HG02885 (cell line): ENCODE measurements at regions not wholly inside any gene's neighbourhood (a gene's known extent, or its start where the extent isn't known, plus 50 kb on each side); places are given as distances from the start of the nearest gene placed in this dataset.
"Not testable (repeated sequence)": the region's sequence is repeated elsewhere in the genome, so short reads cannot be mapped to it uniquely, and the experiment has no call there.

ENCODE experiments used
- ATAC-seq: cut with Tn5 transposase; IDR thresholded peaks from one replicate; pipeline ENCODE4 v1.9.1; 2021; ENCODE audit warnings: mild to moderate bottlenecking; ENCODE audit not compliant: unreplicated experiment, poor library complexity

DNA sequence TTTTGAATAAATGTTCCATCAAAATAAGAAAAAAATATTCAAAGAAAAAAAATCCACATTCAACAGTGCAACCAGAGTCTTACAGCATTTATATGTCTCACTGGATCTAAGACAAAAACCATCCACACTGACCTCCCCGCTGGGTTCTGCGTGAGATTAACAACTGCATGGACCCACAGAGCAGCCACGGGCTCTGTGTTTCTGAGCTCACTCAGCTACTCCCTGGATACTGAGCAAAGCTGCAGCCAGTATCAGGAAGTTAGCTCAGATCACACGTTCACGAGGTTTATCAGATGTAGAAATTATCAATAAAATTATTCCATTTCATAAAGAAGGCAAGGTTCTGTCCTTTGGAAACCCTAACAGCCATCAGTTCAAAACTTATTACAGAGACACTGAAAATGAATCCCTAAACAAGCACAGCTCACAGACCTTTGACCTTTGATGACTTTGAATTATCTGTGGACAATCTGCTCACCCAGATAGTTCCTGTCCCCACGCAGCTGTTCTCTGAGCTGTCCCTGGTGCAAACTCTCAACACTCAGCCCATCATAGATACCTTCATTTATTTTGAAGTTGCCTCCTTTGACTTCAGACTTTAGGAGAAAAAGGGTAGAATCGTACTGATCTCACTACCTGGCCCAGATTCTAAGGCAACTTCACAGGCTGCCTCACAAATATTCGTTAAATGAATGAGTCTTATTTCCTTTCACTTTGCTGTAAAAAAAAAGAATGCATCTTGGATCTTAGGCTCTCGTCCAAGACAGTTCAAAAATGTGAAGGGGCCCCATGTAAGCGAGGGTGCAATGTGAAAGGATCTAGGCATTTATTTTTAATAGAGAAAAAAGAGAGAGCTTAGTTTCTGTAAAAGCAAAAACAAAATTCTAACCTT is 67.7 kb upstream of the SVIL start:
- ATAC-seq: no peak

DNA sequence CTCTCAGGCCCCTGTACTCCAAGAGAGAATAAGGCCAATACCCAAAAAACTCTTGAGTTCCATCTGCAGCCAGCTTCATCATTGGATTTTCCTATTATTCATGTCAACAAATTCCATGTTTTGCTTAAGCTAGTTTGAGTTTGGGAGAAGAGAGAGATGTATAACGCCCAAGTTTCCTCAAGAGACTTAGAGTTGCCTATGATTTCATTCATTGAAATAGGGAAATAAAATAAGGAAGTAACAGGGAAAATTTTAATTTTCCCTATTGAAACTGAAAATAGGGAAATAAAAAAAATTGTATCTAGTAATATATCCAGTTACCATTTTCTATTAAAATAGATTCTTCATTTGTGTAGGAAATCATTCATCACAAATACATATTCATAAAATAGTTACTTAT is 66.5 kb upstream of the SVIL start:
- ATAC-seq: no peak

DNA sequence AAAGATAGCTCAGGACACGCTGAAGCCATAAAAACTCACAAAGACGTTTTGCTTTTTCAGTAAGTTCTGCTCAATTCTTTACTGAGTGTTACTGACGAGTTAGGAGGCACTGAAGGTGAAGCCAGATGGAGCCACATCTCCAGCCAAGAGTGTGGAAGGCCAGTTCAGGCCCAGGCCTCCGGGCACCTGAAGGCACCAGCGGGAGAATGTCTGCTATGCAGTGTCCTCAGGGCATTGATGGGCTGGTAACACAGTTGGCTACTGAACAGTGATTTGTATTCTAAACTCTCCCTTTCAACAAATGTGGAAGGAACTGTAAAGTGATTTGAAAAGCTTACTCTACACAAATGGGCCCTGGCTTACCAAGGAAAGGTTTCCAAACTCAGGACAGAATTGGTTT is 64.8 kb upstream of the SVIL start:
- ATAC-seq: no peak

DNA sequence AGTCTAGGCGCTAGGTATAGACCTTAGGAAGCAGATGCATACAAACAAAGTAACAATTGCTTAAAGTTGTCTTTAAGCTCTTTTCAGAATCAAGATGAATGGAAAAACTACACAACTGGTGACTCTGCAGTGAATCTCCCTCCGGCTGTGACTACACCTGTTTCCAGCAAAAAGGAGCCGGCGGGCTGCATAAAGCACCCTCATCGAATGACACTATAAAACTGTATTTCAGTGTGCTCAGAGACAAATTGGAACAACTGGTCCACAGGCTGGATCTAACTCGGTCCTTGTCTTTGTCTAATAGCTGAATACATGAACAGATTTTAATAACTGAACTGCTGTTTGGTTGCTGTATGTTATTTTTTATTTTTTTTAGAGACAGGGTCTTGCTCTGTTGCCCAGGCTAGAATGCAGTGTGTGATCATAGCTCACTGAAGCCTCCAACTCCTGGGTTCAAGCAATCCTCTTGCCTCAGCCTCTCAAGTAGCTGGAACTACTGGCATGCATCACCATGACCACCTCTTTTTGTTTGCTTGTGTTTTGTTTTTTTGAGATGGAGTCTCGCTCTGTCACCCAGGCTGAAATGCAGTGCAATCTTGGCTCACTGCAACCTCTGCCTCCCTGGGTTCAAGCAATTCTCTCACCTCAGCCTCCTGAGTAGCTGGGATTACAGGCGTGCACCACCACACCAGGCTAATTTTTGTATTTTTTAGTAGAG is 64.2 kb upstream of the SVIL start:
- no peak for ATAC-seq

DNA sequence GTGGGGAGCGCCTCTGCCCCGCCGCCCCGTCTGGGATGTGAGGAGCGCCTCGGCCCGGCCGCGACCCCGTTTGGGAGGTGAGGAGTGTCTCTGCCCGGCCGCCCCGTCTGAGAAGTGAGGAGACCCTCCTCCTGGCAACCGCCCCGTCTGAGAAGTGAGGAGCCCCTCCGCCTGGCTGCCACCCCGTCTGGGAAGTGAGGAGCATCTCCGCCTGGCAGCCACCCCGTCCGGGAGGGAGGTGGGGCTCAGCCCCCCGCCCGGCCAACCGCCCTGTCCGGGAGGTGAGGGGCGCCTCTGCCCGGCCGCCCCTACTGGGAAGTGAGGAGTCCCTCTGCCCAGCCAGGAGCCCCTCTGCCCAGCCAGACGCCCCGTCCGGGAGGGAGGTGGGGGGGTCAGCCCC is 61.8 kb upstream of the SVIL start:
- ATAC-seq: not testable (repeated sequence)

DNA sequence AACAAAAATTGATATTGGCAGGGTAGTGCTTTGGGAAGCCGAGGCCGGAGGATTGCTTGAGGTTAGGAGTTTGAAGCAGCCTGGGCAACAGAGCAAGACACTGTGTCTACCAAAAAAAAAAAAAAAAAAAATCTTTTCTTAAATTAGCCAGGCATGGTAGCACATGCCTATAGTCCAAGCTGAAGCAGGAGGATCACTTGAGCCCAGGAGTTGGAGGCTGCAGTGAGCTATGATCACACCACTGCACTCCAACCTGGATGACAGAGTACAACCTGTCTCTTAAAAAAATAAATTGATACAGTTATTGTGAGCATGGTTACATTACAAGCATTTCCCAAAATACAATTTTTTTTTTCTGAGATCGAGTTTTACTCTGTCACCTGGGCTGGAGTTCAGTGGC is 59.4 kb upstream of the SVIL start:
- no peak for ATAC-seq

DNA sequence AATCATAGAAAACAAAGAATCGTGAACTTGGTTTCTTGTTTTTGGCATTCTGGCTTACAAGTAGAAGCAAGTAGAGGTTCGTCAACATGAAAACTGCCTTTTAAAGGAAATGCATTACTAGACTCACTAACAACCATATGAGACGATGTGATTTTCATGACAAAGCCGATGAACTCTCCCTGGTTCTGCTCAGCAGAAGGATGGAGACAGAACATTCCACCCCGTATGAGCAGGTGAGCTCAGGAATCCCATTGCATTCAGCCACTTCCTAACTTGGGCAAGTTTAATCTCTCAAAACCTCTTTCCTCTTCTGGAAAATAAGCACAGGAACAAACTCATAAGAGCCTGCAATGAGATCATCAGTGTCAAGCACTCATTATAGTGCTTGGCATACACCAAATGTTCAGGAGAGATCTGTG is 57.4 kb upstream of the SVIL start:
- ATAC-seq: no peak

DNA sequence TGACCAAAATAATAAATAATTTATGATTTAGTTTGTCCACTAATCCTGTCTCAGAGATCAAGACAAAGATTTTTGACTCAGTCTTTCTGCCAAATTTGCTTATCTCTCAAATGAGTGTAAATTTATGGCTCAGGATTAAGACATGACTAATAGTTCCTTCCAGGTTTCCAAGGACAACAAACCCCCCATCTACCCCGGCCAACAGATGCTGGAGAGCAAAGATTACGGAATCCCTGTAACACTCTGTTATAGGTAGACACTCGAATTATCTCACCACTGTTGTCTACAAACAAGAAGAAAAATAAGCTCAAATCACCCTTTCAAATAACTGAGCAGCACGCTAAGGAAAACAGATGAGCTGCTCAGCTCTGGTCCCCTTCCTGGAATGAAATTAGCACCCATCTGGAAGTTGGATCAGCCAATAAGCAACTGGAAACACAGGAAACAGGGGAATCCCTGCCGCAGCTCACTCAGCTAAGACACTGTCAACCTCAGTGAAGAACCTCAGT is 56.8 kb upstream of the SVIL start:
- ATAC-seq: no peak

DNA sequence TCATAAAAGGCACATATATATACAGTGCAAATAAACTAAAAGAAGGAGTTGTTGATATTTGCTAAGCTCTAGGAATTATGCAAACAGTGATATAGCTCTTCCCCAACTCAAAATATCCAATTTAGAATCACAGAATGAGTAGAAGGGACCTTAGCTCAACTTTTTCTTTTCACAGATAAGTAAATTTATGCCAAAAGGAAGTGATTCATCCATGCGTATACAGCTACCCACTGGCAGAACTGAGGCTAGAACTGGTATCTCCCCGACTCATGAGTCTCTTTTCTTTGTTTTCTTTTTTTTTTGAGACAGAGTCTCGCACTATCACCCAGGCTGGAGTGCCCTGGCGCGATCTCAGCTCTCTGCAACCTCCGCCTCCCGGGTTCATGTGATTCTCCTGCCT is 54.2 kb upstream of the SVIL start:
- ATAC-seq: no peak

DNA sequence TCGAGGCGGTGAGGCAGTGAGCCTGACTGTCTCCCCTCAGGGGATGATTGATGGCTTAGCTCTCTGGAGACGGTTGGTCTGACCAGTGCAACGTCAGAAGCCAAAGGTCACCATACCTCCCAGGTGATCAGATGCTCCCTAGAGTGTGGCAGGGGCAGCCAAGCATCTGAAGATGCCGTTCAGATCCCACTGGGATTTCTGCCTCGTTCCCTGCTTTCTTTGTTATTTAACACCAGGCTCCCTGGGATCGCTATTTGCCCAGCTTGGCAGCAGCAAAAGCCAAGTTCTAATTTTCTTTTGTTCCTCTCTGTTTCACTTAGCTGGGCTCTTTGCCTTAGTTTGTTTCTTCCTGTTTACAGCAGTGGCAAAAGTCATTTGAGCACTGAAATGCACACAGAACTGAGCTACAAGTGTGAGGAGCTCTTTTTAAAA is 53.5 kb upstream of the SVIL start:
- no peak for ATAC-seq

DNA sequence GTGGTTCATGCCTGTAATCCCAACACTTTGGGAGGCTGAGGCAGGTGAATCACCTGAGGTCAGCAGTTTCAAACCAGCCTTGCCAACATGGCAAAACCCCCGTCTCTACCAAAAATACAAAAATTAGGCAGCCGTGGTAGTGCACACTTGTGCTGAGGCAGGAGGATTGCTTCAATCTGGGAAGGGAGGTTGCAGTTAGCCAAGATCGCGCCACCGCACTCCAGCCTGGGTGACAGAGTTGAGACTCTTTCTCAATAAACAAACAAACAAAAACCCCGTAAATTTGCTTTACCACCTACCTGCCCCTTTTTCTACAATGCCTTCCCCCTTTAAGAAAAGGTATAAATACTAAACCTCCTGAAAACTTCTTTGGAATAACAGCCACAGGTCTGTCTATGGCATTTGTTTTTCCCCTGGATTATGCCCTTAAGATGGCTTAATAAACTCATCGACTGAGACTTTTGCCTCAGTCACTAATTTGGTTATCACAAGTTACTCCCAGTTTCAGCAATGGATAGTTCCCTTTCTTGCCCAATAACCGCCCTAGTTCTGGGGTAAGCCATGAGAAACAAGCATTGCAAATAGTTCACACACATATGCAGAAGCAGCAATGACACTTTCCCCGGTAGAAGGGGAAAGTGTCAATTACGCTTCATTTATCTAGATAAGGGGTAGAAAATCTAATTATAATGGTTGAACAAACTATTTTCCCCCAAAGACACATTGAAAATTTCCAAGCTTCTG is 52.8 kb upstream of the SVIL start:
- ATAC-seq: no peak

DNA sequence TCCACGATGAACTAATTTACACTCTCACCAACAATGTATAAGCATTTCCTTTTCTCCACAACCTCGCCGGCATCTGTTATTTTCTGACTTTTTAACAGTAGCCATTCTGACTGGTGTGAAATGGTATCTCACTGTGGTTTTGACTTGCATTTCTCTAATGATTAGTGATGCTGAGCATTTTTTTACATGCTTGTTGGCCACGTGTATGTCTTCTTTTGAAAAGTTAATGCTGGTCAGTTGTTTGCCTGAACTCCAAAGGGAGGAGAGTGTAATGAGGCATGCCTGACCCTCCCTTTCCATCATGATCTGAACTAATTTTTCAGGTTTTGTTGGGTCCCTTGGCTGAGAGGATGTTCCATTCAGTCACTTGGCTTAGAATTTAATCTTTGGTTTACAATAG is 50.7 kb upstream of the SVIL start:
- ATAC-seq: no peak
